OCI-LY3 (cell line): ENCODE measurements at regions not wholly inside any gene's neighbourhood (a gene's known extent, or its start where the extent isn't known, plus 50 kb on each side); places are given as distances from the start of the nearest gene placed in this dataset.

Source experiments
- H2AFZ ChIP-seq: fragments of 200-600, 300-600 bp; shearing (Covaris generic); 2 replicates; pipeline ENCODE4 v1.6.0; 2014; ENCODE audit warnings: antibody characterized with exemption, low read depth, low read length
- H3K27ac ChIP-seq: fragments of 200-600, 300-600 bp; sonication (generic); 2 replicates; pipeline ENCODE4 v1.5.1; 2014; ENCODE audit warnings: mild to moderate bottlenecking, low read length, moderate library complexity, mixed read lengths
- H3K27me3 ChIP-seq: fragments of 200-600, 300-600 bp; sonication (generic); 2 replicates; pipeline ENCODE4 v1.6.1; 2014; ENCODE audit warnings: low read depth, low read length, mixed read lengths
- H3K36me3 ChIP-seq: fragments of 200-600, 300-600 bp; sonication (generic); replicated peaks from 2 replicates; pipeline ENCODE3; 2014; ENCODE audit warnings: low read depth, low read length, mixed read lengths
- H3K4me1 ChIP-seq: fragments of 300-600, 200-600 bp; sonication (generic); 2 replicates; pipeline ENCODE4 v1.6.1; 2014; ENCODE audit warnings: low read length, mixed read lengths
- H3K4me2 ChIP-seq: fragments of 200-600, 300-600 bp; sonication (generic); 2 replicates; pipeline ENCODE4 v1.6.1; 2014; ENCODE audit warnings: low read length, mixed read lengths
- H3K4me3 ChIP-seq: fragments of 300-600, 200-600 bp; sonication (generic); 2 replicates; pipeline ENCODE4 v1.5.1; 2014; ENCODE audit warnings: antibody characterized with exemption, mild to moderate bottlenecking, low read length, moderate library complexity
- H3K79me2 ChIP-seq: fragments of 300-600, 200-600 bp; shearing (Covaris generic); 2 replicates; pipeline ENCODE4 v1.6.1; 2014; ENCODE audit warnings: mild to moderate bottlenecking, low read length, mixed read lengths
- H3K9ac ChIP-seq: fragments of 300-600, 200-600 bp; shearing (Covaris generic); 2 replicates; pipeline ENCODE4 v1.6.0; 2014; ENCODE audit warnings: mild to moderate bottlenecking, low read length, moderate library complexity
- H3K9me3 ChIP-seq: fragments of 200-600, 300-600 bp; shearing (Covaris generic); 2 replicates; pipeline ENCODE4 v1.6.1; 2014; ENCODE audit warnings: low read length, mixed read lengths; ENCODE audit not compliant: insufficient read depth
- H4K20me1 ChIP-seq: fragments of 200-600, 300-600 bp; sonication (generic); 2 replicates; pipeline ENCODE4 v1.6.1; 2016; ENCODE audit warnings: low read length, mixed read lengths; ENCODE audit not compliant: insufficient read depth
- EZH2phosphoT487 ChIP-seq: fragments of 200-600 bp; shearing (Covaris generic); IDR thresholded peaks from 2 replicates; pipeline ENCODE4 v1.6.1; 2018; ENCODE audit warnings: antibody characterized with exemption, mixed run types, low read depth
- TF ChIP-seq, protein P1 (sequence below): fragments of 200-600, 300-600 bp; sonication (generic); IDR thresholded peaks from 2 replicates; pipeline ENCODE4 v1.5.1; 2014; ENCODE audit warnings: antibody characterized with exemption, low read length, low read depth

DNA sequence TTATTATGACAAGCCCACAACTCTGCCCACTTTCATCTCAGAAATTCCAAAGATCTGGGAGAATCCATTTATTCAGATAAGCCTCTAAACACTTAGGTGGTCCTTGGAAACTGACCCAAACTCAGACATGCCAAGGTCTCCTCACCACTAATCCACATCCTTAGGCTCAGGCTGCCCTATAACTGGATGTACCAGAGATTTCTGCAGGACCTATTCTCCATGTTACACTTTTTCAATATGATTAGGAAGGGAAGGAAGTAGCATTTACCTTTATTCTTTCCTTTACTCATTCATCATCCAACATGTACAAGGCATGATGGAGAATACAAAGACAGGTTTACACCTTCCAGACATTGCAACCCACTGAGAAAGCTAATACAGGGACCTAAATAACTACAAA lies 145.9 kb upstream of the BMP4 start:
- no peaks in the 10 kb centered on the region for H4K20me1 ChIP-seq
- H3K4me3 ChIP-seq: no peak overlapping the region
- no peak overlapping the region for H3K27ac ChIP-seq
- no peaks in the 10 kb centered on the region for H3K9me3 ChIP-seq
- no peaks in the 10 kb centered on the region for H3K36me3 ChIP-seq
- no peak overlapping the region for H3K4me2 ChIP-seq
- H3K79me2 ChIP-seq: no peaks in the 10 kb centered on the region
- TF ChIP-seq, protein P1, sequence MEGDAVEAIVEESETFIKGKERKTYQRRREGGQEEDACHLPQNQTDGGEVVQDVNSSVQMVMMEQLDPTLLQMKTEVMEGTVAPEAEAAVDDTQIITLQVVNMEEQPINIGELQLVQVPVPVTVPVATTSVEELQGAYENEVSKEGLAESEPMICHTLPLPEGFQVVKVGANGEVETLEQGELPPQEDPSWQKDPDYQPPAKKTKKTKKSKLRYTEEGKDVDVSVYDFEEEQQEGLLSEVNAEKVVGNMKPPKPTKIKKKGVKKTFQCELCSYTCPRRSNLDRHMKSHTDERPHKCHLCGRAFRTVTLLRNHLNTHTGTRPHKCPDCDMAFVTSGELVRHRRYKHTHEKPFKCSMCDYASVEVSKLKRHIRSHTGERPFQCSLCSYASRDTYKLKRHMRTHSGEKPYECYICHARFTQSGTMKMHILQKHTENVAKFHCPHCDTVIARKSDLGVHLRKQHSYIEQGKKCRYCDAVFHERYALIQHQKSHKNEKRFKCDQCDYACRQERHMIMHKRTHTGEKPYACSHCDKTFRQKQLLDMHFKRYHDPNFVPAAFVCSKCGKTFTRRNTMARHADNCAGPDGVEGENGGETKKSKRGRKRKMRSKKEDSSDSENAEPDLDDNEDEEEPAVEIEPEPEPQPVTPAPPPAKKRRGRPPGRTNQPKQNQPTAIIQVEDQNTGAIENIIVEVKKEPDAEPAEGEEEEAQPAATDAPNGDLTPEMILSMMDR: no peak
- TF ChIP-seq EZH2phosphoT487: no peak
- H3K4me1 ChIP-seq: no peaks in the 10 kb centered on the region
- no peak overlapping the region for H2AFZ ChIP-seq
- H3K27me3 ChIP-seq: no peaks in the 10 kb centered on the region
- no peak overlapping the region for H3K9ac ChIP-seq

DNA sequence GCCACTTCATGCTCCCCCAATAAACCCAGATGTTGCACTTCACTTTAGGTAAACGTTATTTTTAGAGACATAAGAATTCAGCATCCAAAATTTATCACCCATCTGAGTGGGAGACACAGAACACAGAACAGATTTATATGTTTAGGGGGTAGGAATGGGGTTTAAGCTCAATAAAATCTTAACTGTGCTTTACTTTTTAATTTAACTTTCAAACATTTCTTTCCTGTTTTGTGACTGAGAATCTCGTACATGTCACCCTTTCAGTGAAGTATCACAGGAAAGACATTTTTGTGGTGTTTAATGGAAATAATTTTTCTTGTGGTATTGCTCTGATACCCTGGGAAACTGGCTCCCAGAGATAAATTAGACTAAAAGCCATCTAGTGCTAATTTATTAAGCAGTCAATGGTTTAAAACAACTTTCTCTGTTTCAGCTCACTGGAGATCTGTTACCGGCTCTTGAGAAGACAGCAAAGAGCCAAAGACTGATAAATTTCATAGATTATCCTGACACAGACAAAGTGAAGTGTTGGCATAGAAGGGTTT lies 148.0 kb upstream of the BMP4 start:
- Histone ChIP-seq H3K4me1 (0 out of 2 replicates have a peak, but pooled peaks cover 5% of the 10 kb centered on the region), H3K4me2 (no peak overlapping the region), H3K9me3 (no peaks in the 10 kb centered on the region), H3K36me3 (no peaks in the 10 kb centered on the region), H3K27ac (no peak overlapping the region), H3K9ac (no peak overlapping the region), H3K4me3 (no peak overlapping the region), H3K79me2 (no peaks in the 10 kb centered on the region), H4K20me1 (no peaks in the 10 kb centered on the region), H3K27me3 (no peaks in the 10 kb centered on the region), H2AFZ (no peak overlapping the region)
- TF ChIP-seq EZH2phosphoT487: no peak
- TF ChIP-seq, protein P1: no peak

DNA sequence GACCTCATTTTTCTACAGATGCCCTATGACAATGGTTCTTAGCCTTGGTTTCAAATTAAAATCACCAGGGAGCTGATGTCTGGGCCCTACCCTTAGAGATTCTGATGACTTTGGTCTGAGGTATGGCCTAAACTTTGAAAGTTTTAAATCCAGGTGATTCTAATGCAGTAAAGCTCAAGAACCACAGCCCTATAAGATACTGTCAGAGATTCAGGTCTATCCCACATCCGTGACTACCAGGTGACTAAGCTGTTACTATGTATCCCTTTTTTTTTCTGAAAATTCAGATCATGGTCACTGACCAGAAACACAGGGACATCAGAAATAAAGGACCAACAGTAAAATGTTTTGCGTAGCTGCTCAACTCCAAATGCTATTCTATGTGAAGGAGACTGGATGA lies 148.8 kb upstream of the BMP4 start:
- H3K9ac ChIP-seq: no peak overlapping the region

DNA sequence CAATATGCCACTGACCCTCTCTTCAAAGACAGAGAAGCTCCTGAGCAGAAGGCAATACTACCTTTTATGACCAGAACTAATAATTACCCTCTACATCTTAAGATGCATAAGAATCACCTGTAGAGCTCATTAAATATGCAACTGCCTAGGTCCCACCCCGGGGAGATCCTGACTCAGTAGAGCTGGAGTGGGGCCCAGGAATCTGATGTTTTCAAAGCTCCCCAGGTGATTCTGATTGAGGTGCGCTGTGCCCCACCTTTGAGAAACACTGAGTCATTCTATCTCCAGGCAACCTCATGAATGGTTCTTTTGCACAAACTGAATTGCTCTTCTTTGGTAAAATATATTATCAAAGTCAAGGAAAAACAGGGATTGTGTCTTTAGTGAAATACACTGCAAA lies 149.3 kb upstream of the BMP4 start:
- H3K4me1 ChIP-seq: 0 out of 2 replicates have a peak, but pooled peaks cover 5% of the 10 kb centered on the region
- no peak overlapping the region for H2AFZ ChIP-seq
- H3K27me3 ChIP-seq: no peaks in the 10 kb centered on the region
- no peak overlapping the region for H3K27ac ChIP-seq
- no peak for TF ChIP-seq EZH2phosphoT487
- TF ChIP-seq, protein P1: no peak
- H3K4me2 ChIP-seq: no peak overlapping the region
- H3K4me3 ChIP-seq: no peak overlapping the region
- H3K9ac ChIP-seq: no peak overlapping the region
- no peaks in the 10 kb centered on the region for H3K36me3 ChIP-seq
- H3K9me3 ChIP-seq: no peaks in the 10 kb centered on the region
- no peaks in the 10 kb centered on the region for H4K20me1 ChIP-seq
- H3K79me2 ChIP-seq: no peaks in the 10 kb centered on the region

More for the DNA sequence above, 148.8 kb upstream of the BMP4 start:
- no peaks in the 10 kb centered on the region for H3K27me3 ChIP-seq
- H3K4me2 ChIP-seq: no peak overlapping the region
- H3K27ac ChIP-seq: no peak overlapping the region
- H3K79me2 ChIP-seq: no peaks in the 10 kb centered on the region
- H4K20me1 ChIP-seq: no peaks in the 10 kb centered on the region
- TF ChIP-seq, protein P1: no peak
- no peak for TF ChIP-seq EZH2phosphoT487
- no peak overlapping the region for H2AFZ ChIP-seq
- H3K9me3 ChIP-seq: no peaks in the 10 kb centered on the region
- H3K4me3 ChIP-seq: no peak overlapping the region
- H3K36me3 ChIP-seq: no peaks in the 10 kb centered on the region
- H3K4me1 ChIP-seq: 0 out of 2 replicates have a peak, but pooled peaks cover 5% of the 10 kb centered on the region
